Right lobe of liver (tissue), 4 donors: ENCODE measurements at regions not wholly inside any gene's neighbourhood (a gene's known extent, or its start where the extent isn't known, plus 50 kb on each side); places are given as distances from the start of the nearest gene placed in this dataset.

Experiments
- CTCF ChIP-seq, 4 donors: fragments of 200-600 bp in 3 of 4; fragments of 450-650 bp in 1 of 4; IDR thresholded peaks; one replicate each; pipeline versions ENCODE4 v1.5.1 to v1.8.0; 2016 to 2022; ENCODE audit warnings: antibody characterized with exemption in 4 of 4, mild to moderate bottlenecking in 2 of 4
- POLR2A ChIP-seq: fragments of 450-650 bp; IDR thresholded peaks from one replicate; pipeline ENCODE4 v1.6.1; 2017; ENCODE audit warnings: antibody characterized with exemption, mild to moderate bottlenecking
- donor health status: DM: no; HTN: no; CAD: no.
- donor health status: DM: no; HTN: no; CAD: no.
- donor health status: DM: no; HTN: yes; CAD: no.

DNA sequence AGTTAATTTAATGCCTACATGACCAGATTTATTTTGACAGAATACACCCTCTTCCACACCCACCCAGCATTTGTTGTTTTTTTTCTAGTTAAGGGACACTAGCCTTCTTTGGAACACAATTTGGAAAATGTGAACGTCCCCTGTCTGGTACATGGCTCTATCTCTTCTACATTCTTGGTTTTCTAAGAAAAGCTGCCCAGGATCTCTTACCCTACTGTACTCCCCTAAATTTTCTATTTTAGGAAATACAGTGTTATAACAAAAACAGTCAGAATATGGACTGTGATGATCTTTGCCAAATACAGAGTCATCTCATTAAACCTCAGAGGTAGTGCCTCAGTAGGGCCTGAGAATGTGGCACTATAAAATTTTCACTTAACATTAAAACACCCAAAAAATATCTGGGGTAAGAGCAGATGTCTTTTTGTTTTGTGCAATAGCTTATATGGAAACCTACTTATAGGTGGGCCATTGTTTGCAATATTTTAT lies 93.1 kb upstream of the SPON1 start:
- TF ChIP-seq CTCF (IDR thresholded peaks at IDR 0.05) (no peak), POLR2A (no peak)
